ENCODE measurements at regions not wholly inside any gene's neighbourhood (a gene's known extent, or its start where the extent isn't known, plus 50 kb on each side); places are given as distances from the start of the nearest gene placed in this dataset.

DNA sequence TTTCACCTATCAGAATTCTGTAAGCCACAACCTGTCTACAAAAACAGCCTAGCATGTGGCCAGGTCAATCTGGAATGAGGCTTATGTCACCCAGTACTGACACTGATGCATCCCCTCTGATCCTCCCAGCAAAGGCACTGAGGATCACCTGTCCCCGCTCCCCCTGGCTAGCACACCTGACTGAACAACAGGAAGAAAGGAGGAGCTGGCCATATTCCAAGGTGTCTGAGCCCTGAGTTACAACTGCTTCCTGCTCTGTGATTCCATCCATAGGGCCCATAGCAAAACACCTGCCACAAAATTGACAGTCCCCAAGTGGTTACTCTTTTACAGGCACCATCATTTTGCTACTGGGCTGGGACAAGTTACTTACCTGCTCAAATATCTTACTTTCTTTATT, 555.5 kb upstream of the CFAP20DC start:
- no peak for DNase-seq

DNA sequence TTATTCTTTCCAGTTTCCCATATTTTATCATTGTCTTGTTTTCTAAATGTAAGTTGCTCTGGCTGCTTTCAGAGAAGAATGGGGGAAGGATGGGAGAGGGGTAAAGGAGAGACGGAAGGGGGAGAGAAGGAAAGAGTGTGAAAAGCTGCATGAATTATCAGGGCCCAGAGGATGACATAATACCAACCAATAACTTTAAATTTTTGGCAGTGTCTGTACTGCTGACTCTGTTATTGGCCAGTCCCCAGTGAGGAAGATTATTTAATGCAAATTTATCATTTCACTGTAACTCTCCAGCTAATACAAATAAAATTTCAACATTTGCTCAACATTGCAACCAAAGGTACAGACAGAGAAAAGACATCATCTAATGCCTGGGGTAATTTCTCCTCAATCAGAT, 551.7 kb upstream of the CFAP20DC start:
- no peak for DNase-seq
- in situ Hi-C loops (cut with MboI; ENCODE audit: low pct_unique_long_range_greater_than_20kb, low sequenced_read_pairs): no loop called here

More for the DNA sequence above, 555.5 kb upstream of the CFAP20DC start:
- in situ Hi-C loops (cut with MboI; ENCODE audit: low pct_unique_long_range_greater_than_20kb, low sequenced_read_pairs): no loop called here

DNA sequence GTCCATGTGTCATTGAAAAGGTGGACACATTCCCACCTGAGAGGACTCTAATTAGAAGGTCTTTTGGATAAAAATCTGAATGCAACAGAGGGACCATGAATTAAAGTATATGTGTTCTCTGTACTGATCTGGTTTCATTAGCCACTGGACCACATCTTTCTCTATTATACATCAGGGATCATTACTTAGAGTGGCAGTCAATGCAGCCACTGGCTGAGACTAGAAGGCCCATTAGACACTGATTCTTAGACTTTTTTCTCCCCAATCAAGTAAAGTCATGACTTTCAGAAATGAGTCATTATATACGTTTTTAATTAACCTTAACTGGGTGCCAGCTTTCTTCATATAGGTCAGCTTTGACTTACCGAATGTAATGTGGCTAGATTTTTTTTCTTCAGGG, 550.8 kb upstream of the CFAP20DC start:
- in situ Hi-C loops (cut with MboI; ENCODE audit: low pct_unique_long_range_greater_than_20kb, low sequenced_read_pairs): no loop called here
- no peak for DNase-seq

DNA sequence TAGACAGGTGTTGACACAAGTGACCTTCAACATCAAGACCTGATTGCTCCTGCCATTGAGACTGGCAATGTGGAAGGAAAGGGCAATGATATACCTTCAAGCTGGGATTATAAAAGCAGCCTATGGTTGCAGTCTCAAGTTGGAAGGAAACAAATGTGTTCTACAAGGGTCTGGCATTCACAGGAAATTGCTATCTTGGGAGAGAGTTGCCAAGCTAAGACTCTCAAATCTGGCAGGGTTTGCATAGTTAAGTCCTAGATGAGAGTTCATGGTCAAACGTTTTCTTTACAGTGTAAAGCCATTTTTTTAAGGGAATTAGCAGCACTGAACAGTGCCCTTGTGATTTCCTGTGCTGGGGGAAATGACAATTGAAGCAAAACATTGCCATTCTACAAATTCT, 546.9 kb upstream of the CFAP20DC start:
- no peak for DNase-seq
- in situ Hi-C loops (cut with MboI; ENCODE audit: low pct_unique_long_range_greater_than_20kb, low sequenced_read_pairs): no loop called here

DNA sequence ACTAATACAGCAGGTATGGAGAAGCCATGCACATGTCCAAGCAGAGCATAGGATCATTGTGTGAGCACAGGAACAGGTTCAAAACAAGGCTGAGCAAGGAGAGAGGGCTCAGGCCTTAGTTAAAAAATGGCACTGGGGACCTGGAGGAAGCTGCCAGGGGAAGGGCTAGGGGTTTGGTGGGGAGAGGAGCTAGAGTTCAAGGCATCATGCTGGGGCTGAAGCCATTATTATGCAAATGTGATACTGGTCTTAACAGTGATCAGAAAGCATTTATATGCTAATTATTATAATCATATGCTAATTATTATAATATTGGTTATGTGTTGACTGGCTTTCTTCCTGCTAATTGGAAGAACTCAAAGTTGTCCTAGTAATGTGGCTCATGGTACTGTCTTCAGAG, 546.0 kb upstream of the CFAP20DC start:
- no peak for DNase-seq
- in situ Hi-C loops (cut with MboI; ENCODE audit: low pct_unique_long_range_greater_than_20kb, low sequenced_read_pairs): no loop called here

DNA sequence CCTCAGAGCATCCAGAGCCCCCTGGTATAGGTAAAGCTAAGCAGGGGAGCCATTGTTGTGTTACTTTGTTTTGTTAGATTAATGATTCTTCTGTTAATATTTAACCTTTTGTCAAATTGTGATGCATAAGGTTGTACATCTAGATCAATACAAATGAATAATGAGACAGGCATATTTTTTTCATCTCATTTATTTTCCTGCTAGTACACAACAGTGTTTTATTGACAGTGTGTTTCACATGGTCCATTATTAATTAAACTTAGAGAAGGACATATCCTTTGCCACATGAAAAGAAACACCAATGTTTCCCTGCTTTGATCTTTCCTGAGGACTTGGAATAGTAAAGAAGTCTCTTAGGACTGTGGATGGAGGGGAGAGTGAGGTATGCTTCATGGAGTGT, 543.6 kb upstream of the CFAP20DC start:
- in situ Hi-C loops (cut with MboI; ENCODE audit: low pct_unique_long_range_greater_than_20kb, low sequenced_read_pairs): no loop called here

DNA sequence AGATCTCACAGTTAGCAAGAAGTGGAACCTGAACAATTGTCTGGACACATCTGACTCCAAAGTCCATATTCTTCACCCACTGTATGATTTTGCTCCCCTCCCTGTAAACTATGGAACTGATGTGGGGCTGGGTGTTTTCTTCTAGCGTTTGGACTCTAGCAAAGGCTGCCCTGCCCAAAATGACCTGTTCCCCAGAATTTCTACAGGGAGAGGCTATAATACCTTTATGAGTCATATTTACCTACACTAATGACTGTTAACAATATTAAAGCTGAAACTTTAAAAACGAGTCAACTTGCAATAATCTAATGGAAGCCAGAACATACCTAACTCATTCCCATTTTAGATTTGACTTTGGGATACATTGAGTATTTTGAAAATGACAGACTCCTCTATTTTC, 531.2 kb upstream of the CFAP20DC start:
- in situ Hi-C loops (cut with MboI; ENCODE audit: low pct_unique_long_range_greater_than_20kb, low sequenced_read_pairs): no loop called here
- no peak for DNase-seq

More for the DNA sequence above, 543.6 kb upstream of the CFAP20DC start:
- DNase-seq: no peak

DNA sequence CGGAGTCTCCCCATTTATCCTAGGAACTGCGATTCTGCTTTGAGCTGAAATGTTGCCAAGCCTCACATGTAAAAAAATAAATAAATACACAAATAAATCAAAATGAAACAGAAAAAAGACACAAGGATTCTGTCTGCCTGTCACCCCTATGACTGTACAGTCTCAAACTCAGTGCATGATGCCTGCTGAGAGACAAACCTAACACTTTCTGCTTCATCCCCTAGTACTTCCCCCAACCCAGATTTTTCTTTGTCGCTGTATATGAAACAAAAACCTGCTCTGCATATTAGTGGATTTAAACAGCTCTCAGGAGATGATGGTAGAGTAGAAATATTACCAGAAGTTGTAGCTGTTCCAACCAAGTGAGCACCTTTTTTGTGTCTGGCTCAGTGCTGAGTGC, 530.7 kb upstream of the CFAP20DC start:
- in situ Hi-C loops (cut with MboI; ENCODE audit: low pct_unique_long_range_greater_than_20kb, low sequenced_read_pairs): no loop called here

DNA sequence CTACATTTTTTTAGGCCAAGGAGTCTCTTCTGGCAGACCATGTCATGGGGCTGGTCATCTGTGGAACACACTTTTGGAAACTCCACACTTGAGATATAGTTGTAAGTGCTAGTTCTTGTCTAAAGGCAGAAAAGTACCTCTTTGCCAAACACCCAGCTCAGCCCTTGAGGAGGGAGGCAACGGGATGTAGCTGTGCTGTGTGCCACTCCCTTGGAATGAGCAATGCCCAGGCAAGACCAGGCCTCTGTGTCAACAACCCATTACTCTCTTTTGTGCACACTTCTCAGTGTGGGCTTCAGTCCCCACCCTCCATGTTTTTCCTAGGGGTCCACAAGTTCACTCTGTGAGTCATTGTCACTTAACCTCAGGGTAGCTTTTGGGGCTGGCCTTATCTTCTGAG, 528.3 kb upstream of the CFAP20DC start:
- in situ Hi-C loops (cut with MboI; ENCODE audit: low pct_unique_long_range_greater_than_20kb, low sequenced_read_pairs): no loop called here
- no peak for DNase-seq

More for the DNA sequence above, 530.7 kb upstream of the CFAP20DC start:
- no peak for DNase-seq

DNA sequence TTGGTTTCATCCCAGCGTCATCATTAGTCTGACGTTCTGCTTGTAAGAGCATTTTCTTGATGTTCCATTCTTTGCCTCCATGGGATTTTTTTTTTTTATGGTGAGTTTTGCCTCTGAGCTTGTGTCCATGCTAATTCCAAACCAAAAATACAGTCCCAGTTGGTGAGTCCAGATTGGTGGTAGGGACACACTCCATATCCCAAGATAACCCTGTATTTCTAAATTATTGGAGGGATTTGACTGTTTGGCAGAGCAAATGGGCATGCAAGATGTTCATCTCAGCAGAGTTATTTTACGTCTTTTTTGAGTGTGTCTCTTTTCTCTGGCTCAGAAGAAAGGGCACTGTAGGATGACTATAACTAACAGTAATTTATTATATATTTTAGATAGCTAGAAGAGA, 526.8 kb upstream of the CFAP20DC start:
- no peak for DNase-seq
- in situ Hi-C loops (cut with MboI; ENCODE audit: low pct_unique_long_range_greater_than_20kb, low sequenced_read_pairs): no loop called here

DNA sequence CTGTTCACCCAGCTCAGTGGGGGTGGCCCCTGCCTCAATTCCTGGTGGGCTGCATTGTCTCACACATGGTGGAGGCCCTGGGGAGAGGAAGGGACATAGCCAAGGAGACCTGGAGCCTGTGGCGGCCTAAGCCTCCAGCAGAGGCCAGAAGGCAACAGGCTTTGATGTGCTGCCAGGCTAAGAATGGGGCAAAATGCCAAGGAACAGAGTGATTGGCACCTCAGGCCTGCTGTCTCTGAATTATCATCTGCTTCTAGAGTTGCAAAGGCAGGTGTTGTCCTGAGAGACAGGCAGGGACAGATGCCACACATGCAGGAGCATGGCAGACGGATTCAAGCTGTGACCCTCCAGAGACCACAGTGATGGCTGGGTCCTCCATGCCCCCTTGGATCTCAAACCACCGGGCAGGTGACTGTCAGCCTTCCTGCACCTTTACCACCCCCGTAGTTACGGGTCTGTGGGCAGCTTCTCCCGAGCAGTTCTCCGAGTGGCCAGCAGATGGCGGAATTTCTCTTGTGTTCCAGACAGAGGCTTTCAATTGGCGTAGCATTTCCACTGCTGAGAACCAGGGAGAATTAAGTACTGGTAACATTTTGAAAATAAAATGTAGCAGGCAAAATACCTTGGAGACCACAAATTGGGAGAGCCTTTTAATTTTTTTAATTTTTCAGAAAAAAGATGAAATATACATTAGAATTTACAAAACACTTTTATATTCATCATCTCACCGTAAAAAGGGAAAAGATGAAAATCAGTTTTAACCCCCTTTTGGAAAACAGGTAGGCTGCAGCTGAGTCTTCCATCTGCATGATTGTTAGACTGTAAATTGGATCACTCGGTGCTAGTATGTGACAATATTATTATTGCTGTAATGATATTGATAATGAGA, 525.5 kb upstream of the CFAP20DC start:
- DNase-seq: peak; percentile 64
- in situ Hi-C loops (cut with MboI; ENCODE audit: low pct_unique_long_range_greater_than_20kb, low sequenced_read_pairs): no loop called here

DNA sequence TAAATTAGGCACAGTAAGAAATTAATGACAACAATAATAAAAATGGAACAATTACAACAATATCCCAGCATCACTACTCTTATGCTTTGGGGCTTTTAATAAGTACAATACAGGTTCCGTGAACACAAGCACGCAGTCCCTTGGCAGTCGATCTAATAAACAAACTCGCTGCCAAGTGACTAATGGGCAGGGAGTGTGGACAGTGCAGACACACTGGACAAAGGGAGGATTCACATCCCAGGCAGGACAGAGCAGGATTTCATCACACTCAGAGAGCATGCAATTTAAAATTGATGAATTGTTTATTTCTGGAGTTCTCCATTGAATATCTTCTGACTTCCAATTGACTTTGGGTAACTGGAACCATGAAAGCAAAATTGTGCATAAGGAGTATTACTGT, 524.1 kb upstream of the CFAP20DC start:
- in situ Hi-C loops (cut with MboI; ENCODE audit: low pct_unique_long_range_greater_than_20kb, low sequenced_read_pairs): no loop called here
- DNase-seq: no peak

DNA sequence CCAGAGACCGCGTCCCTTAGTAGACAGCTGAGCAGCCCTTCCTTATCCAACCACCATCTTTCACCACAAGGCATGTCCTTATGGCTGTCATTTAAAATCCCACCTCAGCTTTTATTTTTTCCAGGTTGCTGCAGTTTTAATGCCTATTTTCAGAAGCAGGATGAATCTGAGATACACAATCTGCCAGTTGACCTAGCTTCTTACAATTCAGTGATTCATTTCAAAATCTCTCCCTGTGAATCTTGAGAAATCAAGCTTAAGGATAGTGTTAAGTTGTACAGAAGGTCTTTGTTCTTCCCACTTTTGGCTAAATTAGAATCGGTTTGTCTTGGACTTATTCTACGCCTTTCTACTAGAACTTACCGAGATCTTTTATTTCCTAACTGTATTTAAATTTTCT, 522.3 kb upstream of the CFAP20DC start:
- in situ Hi-C loops (cut with MboI; ENCODE audit: low pct_unique_long_range_greater_than_20kb, low sequenced_read_pairs): no loop called here
- DNase-seq: no peak

DNA sequence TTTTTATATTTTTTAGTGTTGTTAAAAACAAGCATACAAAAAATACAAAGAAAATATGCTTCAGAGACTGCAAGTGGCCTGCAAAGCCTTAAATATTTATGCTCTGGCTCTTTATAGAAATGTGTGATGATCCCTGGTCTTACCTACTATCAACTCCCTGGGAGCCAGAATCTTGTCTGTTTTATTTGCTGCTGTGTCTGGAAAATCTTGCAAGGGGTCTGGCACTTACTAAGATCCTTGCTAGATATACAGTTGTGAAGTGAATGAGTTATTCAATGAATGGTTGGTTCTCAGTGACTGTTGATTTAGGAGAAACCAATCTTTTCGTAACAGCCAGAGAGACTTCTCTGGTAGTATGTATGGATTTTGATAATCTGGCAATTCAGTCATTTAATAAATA, 521.0 kb upstream of the CFAP20DC start:
- DNase-seq: no peak
- in situ Hi-C loops (cut with MboI; ENCODE audit: low pct_unique_long_range_greater_than_20kb, low sequenced_read_pairs): no loop called here

DNA sequence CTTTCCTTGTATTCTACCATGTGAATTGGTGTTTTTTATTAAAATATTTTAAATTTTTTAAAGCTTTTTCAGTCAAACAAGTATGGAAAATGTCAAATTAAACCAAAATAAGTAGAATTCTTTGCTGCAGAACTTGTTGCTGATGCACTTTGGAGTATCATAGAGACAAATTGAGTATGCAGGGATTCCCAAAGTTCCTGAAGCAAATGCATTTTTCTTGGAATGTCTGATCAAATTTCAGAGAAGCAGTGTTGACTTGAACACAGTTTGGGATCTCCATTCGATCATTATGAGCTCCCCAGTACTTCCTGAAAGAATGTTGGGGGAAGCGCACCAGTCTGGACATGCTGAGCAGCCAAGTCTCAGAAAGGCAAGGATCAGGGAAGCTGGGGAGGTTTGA, 517.8 kb upstream of the CFAP20DC start:
- no peak for DNase-seq
- in situ Hi-C loops (cut with MboI; ENCODE audit: low pct_unique_long_range_greater_than_20kb, low sequenced_read_pairs): no loop called here

DNA sequence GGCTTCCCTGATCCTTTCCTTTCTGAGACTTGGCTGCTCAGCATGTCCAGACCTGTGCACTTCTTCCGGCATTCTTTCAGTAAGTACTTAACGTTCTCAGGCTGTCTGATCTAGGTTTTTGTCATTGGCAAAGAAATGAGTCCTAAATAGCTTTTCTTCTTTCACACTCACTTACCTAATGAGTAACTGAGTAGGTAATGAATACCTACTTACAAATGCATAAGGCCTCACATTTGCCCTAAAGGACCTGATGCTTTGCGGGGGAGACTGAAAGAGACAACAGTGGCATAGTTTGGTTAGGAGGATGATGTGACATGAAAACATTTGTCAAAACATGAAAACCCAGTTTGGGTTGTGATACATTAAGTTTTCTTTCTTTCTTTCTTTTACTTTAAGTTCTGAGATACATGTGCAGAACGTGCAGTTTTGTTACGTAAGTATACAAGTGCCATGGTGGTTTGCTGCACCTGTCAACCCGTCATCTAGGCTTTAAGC, 516.7 kb upstream of the CFAP20DC start:
- in situ Hi-C loops (cut with MboI; ENCODE audit: low pct_unique_long_range_greater_than_20kb, low sequenced_read_pairs): no loop called here
- no peak for DNase-seq

DNA sequence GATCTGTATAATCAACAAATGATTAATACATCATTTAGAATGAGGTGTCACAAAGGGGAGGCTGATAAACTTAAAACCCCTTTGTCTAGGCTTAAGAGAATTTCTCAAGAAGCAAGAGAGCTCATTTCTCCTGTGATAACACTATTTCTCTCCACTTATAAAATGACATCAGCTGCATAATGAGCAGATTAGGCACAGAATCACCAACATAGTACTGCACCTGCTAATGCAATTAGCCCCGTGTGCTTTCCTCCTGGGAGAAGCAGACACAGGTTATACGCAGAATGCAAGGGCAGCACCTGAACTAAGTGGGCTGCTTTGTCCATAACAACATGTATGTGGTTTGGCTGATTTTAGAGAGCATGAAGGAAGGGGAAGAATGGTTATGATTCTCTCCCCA, 515.3 kb upstream of the CFAP20DC start:
- DNase-seq: no peak
- in situ Hi-C loops (cut with MboI; ENCODE audit: low pct_unique_long_range_greater_than_20kb, low sequenced_read_pairs): no loop called here

DNA sequence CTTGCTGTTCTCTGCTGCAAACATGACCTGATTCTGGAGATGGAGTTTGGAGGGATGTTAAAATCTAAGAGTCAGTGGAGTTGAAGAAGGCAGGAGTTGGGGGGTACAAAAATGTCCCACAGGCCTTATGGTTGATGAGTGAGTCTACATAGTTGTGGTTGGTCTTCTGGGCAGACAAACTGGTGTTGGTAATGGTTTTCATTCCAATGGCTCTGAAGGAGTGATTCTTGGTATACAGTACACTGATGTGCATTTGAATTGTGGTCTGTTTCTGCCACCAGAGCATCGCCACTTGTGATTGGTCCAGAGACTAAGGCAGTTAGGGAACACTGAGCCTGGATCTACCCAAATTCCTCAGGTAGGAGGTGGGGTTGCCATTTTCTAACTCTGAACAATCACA, 514.1 kb upstream of the CFAP20DC start:
- in situ Hi-C loops (cut with MboI; ENCODE audit: low pct_unique_long_range_greater_than_20kb, low sequenced_read_pairs): no loop called here
- no peak for DNase-seq

DNA sequence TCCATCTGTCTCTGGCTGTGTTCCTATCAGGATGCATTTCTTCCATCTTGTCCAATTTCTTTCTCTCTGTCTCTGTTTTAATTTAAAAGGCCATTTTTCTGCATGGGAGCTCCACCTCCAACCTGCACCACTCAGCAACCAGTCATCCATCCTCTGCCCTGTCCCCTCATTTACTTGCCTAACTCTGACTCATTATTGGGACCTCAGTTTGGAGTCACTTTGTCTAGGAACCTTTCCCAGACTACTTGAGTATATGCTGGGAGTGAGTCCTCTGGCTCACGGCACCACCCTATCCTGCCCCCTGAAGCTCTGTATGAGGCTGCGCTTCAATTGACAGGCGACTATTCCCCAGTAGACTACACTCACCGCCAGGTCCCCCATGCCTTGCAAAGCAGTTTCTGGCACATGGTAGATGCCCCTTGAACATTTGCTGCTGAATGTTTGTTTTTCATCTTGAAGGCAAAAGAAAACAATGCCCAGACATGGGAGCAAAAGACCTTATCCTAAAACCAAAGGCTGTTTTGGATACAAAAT, 513.3 kb upstream of the CFAP20DC start:
- in situ Hi-C loops (cut with MboI; ENCODE audit: low pct_unique_long_range_greater_than_20kb, low sequenced_read_pairs): no loop called here

DNA sequence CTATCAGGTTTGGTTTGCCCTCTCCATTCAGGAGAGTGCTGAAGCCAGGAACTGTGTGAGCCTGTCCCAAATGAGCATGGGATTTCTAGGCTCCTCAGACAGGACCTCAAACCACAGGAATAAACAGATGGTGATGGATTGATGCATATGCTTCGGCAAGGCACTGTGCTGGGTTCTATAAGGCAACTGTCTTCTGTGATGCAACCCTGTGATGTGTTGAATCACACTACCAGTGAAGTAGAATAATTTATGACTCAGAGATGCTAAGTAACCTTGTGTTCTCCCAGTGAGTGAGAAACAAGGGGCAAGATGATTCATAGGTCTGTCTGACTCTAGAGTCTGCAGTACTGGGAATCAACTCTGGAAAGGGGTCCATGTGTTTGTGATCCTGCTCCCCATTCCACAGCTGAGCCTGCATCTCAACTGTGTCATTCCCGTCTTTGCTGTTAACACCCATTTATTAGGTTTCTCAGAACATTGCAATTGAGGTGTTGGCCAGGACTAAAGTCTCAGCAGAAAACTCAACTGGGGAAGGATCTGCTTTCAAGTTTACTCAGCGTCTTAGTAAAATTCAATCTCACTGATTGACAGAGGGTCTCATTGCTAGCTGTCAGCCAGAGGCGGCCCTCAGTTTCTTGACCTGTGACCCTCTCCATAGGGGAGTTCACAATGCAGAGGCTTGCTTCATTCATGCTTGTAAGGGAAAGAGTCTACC, 510.1 kb upstream of the CFAP20DC start:
- in situ Hi-C loops (cut with MboI; ENCODE audit: low pct_unique_long_range_greater_than_20kb, low sequenced_read_pairs): no loop called here
- DNase-seq: no peak

More for the DNA sequence above, 513.3 kb upstream of the CFAP20DC start:
- DNase-seq: no peak

All from KBM-7 (cell line).